ENCODE measurements at regions not wholly inside any gene's neighbourhood (a gene's known extent, or its start where the extent isn't known, plus 50 kb on each side); places are given as distances from the start of the nearest gene placed in this dataset.
"Not testable (repeated sequence)": the region's sequence is repeated elsewhere in the genome, so short reads cannot be mapped to it uniquely, and the experiment has no call there.

DNA sequence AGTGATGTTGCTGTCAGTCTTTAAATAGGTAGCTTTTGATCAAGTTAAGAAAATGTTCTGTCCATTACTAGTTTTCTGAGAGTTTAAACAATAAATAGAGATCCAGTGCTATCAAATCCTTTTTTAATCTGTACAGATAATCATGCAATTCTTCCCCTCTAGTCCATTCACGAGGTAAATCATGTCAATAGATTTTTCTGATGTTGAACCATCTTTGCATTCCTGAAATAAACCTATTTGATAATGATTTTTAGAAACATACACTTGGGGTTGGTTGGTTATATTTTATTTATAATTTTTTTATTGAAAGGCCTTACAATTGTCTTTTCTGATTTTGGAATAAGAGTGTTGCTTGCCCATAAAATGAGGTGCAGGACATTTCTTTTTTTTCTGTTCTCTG is 95.0 kb downstream of the FAM53A start:
- DNase-seq (ENCODE audit: low spot score), result no peak
- no peak for FAIRE-seq

DNA sequence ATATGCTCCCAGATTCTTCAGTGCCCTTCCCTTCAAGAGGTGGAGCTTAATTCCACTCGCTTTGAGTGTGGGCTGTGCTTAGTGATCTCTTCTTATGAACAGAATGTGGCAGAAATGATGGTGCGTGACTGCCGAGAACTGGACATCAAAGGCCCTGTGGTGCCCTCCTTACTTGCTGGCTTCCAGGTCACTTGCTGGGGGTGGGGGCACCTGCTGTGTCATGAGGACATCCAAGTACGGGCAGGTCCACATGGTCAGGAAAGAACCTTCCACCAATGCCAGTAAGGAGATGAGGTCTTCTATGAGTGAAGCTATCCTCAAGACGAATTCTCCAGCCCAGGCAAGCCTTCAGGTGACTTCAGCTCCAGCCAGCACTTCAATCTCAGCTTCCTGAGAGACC is 95.8 kb downstream of the FAM53A start:
- FAIRE-seq, result no peak
- DNase-seq (ENCODE audit: low spot score), result no peak

DNA sequence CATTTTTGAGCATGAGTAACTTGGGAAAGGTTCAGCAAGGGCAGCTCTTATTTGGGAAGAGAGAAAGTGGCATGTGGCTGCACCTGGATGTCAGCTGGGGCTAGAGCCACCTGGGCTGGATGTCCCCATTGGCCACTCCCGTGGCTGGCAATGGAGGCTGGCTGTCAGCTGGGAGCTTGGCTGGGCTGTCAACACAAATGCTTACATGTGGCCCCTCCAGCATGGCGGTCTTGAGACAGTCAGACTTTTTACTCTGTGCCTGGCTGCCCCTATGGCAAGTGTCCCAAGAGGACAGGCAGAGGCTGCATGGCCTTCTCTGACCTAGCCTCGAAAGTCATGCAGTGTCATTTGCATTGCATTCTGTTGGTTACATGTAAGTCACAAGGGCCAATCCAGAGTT is 99.6 kb downstream of the FAM53A start:
- no peak for FAIRE-seq
- DNase-seq (ENCODE audit: low spot score), result no peak

DNA sequence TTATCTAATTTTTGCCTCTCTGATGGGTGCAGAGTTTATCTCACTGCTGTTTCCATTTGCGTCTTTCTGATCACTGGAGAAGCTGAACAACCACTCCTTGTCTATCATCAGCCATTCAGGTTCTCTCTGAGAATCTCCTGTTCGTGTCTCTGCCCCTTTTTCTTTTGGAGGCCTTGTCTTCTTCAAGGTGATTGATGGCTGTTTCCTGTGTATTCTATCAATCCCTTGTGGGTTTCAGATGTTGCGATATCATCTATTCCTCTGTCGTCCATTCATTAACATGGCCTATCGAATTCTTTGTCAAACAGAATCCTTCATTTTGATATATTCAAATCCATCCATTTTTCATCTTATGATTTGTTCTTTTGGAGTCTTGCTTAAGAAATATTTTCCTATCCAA is 100.3 kb downstream of the FAM53A start:
- DNase-seq (ENCODE audit: low spot score) (no peak), FAIRE-seq (no peak)

DNA sequence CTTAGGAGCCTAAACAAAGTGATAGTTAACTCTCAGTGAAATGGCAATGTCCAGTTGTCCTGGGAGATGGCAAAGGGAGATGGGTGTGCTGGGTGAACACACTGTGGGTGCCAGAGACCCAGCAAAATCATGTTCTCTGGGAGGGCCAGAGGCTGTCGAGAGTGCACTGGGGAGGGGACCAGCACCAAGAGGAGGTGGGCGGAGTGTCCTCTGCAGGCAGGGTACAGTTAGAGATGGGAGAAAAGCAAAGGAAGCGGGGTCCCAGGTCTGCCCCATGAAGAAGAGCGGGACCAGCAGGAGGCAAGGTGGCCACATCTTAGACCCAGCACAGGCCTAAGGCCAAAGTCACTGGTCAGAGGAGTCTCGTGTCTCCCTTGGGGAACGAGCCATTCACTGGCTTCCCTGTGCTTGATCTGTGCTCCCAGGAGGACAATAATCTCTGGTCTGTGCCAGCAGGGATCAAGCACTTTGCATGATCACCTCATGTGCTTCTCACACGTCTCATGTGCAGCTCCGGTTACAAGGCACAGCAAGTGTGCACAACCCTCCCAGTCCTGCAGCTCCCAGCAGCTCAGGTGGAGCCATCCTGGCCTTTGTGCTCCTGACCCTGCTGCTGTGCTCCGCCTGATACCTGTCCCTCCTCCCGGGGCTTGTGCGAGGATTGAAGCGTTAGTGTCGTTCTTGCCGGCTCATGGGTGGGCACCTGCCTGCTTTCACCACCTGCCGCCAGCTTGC is 100.9 kb downstream of the FAM53A start:
- DNase-seq (ENCODE audit: low spot score), result no peak
- FAIRE-seq, result no peak

DNA sequence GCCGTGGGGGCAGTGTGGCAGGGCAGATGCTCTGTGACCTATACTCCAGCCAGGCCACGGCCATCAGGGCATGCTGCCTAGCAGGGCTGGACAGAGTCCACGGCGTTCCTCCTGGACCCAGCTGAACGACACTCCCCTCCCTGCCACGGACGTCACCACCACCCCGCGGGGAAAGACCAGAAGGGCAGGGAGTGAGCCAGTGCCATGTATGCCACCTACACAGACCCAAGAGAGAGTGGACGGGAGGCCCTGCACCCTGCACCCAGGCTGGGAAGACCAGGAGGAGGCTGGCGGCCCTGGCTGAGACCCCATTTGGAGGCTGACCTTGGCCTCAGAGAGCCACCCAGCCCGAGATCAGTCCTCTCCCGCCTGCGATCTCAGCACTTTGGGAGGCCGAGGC is 101.9 kb downstream of the FAM53A start:
- DNase-seq (ENCODE audit: low spot score) (no peak), FAIRE-seq (no peak)

DNA sequence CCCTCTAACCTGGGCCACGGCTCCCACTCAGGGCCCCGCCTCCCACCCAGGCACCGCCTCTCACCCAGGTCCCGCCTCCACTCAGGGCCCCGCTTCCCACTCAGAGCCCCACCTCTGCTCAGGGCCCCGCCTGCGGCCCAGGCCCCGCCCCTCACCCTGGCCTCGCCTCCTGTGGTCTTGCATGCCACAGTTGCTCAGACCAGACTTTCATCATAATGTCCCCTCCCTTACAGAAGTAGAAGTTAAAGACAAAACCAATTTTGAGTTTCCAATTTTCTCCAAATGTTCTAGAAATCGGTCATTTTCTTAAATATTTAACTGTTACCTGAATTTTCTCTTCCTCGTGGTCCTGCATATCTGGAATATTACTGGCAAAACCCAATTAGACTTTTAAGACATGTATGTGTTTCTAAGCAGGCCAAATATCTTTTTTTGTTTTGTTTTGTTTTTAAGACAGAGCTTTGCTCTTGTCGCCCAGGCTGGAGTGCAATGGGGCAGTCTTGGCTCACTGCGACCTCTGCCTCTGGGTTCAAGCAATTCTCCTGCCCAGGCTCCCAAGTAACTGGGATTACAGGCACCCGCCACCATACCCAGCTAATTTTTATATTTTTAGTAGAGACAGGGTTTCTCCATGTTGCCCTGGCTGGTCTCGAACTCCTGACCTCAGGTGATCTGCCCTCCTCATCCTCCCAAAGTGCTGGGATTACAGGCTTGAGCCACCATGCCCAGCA is 102.8 kb downstream of the FAM53A start:
- FAIRE-seq, result peak; percentile 58
- peak; percentile 49 for DNase-seq (ENCODE audit: low spot score)

DNA sequence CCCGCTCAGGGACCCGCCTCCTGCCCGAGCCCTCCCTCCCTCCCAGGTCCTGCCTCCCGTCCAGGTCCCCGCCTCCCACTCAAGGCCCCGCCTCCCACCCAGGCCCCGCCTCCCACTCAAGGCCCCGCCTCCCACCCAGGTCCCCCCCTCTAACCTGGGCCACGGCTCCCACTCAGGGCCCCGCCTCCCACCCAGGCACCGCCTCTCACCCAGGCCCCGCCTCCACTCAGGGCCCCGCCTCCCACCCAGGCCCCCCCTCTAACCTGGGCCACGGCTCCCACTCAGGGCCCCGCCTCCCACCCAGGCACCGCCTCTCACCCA is 103.5 kb downstream of the FAM53A start:
- DNase-seq (ENCODE audit: low spot score); FAIRE-seq: not testable (repeated sequence)

DNA sequence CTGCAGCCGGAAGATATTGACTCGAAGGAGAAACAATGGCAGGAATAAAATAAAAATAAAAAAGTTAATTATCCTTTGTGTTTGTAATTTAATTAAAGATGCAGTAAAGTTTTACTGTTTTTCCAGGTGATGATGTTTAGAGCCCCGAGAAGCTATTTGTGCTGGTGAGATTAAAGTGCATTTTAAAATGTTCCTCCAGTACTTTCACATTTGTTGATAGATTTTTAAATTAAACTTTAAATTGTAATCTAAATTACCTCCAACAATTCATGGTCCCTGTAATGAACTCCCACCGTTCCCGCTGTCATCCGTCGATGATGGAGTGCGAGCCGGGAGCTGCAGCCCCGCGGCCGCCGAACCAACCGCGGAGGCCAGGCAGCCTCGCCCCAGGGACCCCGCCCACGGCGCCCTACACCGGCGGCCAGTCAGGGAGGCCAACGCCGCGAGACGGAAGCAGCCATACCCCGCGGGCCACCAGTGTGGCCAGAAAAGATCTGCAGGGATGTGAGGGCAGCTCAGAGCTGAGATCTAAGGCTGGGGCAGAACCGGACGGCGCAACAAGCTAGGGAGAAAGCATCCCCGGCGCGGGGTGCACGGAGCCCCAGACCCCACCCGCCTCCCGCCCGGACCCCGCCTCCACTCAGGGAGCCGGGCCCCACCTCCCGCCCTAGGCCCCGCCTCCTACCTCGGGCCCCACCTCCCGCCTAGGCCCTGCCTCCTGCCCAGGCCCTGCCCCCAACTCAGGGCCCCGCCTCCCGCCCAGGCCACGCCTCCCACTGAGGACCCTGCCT is 104.0 kb downstream of the FAM53A start:
- peak; percentile 27 for DNase-seq (ENCODE audit: low spot score)
- FAIRE-seq, result no peak

DNA sequence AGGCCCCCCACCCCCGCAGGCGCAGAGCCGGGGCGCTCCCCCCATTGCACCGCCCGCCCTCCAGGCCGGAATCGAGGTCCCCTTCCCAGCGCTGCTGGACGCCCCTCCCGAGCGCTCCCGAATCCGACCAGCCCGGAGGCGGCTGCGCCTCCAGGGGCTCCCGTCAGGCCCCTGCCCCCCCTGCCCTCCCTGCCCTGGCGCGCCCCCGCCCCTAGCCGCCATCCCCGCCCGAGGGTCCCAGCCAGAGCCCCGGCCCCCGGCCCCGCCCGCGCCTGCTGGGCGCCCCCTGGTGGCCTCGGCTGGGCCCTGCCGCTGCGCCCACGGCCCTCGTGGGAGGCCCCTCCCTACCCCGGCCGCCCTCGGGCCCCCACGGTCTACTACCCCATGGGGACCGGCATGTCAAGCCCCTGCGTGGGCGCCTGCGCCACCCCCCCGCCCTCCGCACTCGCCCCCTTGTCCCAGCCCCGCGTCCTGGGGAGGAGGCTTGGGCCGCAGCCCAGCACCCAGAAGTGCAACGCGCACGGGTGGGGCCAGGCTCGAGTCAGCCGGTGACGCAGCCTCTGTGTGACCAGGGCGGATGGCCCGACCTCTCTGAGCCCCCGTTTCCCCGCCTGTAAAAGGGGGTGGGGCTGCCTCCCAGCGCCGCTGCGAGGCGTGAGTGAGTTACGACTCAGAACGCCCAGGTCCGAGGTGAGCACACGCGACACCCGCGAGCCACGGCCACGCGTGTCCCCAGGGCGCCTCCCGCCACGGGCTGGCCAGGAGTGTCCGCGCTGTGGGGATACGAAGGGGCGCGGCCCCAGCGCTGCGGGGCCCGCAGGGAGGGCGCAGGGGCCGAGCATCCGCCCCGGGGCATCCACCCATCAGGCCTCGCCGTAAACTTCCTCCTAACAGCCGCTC is 104.9 kb downstream of the FAM53A start:
- DNase-seq (ENCODE audit: low spot score), result peak; percentile 37
- FAIRE-seq, result no peak

DNA sequence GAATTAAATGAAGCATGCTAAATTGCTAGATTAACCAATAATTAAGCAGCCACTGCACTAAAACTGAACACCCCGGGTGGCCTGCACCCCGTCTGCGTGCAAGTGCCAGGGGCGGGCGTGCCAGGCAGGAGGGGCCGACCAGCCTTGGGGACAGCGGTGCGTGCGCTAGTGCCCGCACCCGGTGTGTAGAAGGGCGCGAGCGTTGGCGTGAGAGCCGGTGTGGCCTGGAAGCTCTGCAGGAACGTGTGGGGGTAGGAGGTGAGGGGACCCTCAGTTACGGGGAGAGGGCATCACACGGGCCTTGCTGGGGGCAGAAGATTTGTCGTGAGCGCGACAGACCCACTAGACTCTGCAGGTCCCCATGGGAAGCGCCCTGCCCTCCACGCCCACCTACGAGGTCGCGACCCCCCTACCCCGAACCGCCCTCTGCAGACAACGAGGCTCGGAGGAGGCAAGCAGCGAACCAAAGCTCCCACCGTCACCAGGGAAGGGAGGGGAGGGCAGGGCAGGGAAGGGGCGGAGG is 105.8 kb downstream of the FAM53A start:
- FAIRE-seq (no peak), DNase-seq (ENCODE audit: low spot score) (no peak)

DNA sequence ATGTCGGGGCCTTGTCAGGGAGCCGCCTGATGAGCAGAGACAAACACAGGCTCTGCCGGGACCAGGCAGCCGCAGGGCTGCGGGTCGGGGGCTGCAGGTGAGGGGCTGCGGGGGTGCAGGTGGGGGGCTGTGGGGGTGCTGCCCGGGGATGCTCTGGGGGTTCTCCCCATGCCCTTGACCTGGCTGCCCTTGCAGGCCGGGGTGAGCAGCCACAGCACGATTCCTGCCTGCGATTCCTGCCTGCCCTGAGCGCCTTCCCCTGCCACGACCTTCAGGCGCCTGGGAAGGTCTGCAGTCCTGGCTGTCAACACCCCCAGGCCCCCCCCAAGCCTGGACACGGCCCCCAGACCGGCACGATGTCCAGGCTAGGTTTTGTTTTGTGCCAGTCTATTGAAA is 106.3 kb downstream of the FAM53A start:
- DNase-seq (ENCODE audit: low spot score) (no peak), FAIRE-seq (no peak)

DNA sequence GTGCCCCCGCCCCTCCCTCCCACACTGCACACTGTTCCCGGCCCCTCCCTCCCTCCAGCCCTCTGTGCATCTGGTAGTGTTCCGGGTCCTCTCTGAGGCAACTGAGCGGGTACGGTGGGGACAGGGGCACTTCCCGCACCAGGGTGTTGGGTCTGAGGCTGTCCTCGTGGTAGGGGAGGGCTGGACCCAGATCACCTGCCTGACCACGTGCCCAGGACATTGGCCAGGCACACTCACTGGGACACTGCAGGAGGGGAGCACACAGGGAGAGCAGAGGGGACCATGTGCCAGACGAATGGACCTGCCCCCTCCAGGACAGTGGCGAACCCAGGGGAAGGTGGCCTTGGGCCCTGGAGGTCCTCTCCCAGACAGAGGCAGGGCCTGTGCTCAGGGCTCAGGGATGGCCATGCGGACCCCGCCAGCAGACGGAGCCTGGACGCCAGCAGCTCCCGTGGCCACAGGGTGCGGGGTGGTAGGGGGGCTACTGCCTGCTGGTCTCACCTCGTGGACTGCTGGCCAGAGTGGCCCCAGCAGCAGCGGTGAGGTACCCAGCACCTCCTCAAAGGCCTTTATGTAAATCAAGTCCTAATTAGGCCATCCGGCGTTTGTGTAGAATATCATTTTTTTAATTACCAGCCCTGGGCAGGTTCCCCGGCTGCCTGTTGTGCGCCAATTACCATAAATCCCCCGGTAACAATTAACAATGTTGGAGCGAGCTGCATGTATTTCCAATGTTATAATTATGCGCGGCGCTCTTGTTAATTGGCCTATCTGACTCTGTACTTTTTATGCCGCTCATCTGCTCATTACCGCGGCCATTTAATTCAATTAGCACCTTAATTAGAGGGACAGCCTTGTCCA is 106.9 kb downstream of the FAM53A start:
- DNase-seq (ENCODE audit: low spot score), result no peak
- no peak for FAIRE-seq

DNA sequence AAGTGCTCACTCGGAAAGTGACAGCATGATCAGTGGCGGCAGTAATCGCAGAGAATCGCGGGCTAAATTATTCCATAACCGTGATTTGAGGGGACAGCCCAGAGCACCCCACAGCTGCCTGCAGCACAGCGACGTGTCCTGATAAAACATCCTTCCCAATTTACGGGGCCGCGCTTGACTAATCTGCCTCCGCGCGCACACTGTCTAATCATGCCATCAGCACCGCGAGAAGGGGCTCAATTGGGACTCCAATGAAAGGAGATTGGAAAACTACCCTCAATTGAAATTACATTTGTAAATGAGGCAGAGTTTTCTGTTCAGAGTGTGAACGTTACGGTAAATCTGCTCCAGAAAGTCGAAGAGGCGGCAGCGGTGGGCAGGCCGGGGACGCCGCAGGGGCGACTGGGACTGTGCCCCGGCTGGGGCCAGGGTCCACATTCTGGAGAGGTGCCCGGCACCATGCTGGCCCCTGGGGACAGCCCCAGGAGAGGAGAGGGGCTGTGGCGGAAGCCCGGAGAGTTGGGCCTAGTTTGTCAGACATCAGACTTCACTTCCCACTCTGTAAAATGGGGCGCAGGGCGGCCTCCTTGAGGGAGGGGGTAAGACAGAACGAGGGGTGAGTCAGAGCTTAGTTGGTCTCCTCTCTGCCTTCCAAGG is 107.7 kb downstream of the FAM53A start:
- FAIRE-seq (no peak), DNase-seq (ENCODE audit: low spot score) (no peak)

DNA sequence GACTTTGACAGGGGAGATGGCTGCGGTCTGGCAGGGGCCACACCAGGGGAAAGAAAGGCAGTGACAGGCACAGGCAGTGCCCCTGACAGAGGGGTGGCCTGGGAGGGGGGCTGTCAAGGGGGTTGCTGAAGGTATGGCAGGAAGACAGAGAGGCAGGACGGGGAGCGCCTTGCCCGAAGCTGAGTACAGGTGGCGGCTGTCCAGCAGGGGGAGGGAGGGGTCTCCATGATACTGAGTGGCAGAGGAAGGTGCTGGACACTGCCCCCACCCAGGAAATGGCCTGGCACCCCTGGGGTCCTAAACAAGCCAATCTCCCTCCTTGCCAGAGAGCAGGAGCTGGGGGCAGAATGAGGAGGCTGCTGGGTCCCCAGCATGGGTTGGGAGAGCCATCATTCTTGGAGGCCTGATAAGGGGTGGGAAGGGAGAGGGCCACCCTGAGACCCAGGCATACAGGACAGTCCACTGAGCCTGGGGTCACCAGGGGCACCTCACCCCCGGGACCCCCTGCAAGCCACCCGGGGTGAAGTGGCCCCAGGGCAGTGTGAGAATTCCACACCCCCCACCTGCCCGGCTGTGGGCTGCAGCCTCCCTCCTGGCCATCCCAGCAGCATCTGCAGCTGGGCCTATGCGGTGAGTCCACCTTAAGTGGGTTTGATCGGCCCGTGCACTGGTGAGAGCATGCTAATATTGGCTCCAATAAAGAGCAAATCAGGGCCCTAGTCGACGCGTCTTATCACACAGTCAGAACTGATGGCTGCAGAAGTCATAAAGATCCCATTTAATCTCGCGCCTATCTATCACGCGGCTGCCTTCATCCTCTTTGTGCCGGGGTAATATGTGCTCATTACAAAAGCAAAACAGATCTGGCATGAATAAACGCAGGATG is 108.5 kb downstream of the FAM53A start:
- no peak for FAIRE-seq
- no peak for DNase-seq (ENCODE audit: low spot score)

DNA sequence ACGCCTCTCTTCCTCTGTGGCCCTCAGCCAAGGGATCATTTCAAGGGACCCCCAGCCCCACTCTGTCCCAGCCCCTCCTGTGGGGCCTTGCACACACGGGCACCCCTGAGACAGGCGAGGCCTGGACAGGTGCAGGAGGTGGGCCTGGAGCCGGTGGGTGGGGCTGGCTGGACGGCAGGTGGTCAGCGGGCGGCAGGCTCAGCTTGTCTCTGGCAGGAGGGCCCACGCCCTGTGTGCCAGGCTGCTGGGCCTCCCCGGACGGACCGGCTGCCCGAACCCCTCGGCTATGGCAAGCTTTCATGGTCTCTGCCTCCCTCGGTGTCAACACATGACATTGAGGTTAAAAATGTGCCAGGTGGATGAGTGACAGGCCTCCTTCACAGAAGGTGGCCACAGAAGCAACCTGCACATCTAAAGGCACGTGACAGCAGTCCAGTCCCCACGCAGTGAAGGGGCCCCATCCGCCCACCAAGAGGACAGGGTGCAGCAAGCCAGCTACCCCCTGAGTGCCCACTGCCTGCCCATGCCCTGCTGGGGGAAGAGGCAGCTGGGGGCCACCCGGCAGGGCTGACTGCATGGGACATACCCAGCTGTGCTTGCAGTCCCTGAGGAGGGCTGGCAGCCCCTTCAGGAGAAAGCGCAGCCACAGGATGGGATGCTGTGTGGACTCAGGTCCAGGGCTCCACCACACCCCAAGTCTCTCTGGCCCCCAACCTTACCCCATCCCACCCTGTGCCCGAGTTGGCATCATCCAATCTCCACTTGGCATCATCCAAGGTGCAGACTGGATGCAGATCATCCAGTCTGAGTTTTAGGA is 109.3 kb downstream of the FAM53A start:
- FAIRE-seq, result no peak
- no peak for DNase-seq (ENCODE audit: low spot score)

DNA sequence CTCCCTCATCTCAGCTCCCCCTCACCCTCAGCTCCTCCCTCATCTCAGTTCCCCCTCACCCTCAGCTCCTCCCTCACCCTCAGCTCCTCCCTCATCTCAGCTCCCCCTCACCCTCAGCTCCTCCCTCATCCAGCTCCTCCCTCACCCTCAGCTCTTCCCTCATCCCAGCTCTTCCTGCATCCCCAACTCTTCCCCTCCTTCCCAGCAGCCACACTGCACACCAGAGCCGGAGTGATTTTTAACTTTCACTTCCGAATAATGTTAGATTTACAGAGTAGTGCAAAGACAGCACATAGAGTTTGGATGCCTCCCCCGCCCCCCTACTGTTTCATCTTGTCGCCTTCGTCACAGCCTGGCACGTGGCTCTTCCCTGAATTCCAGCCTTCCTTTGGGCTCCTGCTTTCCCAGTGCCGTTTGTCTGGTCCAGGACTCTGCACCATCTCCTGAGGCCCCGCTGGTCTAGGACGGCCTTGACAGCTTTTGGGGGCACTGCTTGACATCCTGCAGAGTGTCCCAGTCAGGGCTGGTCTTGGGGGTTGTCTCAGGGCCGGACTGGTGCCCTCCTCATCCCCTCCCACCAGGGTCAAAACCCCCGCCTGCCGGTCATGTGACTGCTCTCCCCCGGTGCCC is 110.2 kb downstream of the FAM53A start:
- DNase-seq (ENCODE audit: low spot score), result no peak
- FAIRE-seq, result no peak
